NCI-H2081 treated with DMSO at 0.1 percent for 48 hours (cell line): ENCODE measurements at regions not wholly inside any gene's neighbourhood (a gene's known extent, or its start where the extent isn't known, plus 50 kb on each side); places are given as distances from the start of the nearest gene placed in this dataset.
"Not testable (repeated sequence)": the region's sequence is repeated elsewhere in the genome, so short reads cannot be mapped to it uniquely, and the experiment has no call there.

Experiments used
- DNase-seq: peaks from one replicate; lab custom pipeline; 2025; lab: John Stamatoyannopoulos, UW

GRCh38 chr6:105880030-105880492, 206.1 kb upstream of the PRDM1 start:
- no peak for DNase-seq

GRCh38 chr6:105879146-105879545, 207.0 kb upstream of the PRDM1 start:
- DNase-seq = no peak

GRCh38 chr6:105875974-105876640, 210.0 kb upstream of the PRDM1 start:
- no peak for DNase-seq

- no peak for DNase-seq
Observed at GRCh38 chr6:105874835-105875626, 211.1 kb upstream of the PRDM1 start.

- no peak for DNase-seq
Observed at GRCh38 chr6:105873799-105874198, 212.3 kb upstream of the PRDM1 start.

- DNase-seq = no peak
Observed at GRCh38 chr6:105873211-105873704, 212.9 kb upstream of the PRDM1 start.

GRCh38 chr6:105872249-105872648, 213.9 kb upstream of the PRDM1 start:
- no peak for DNase-seq

- no peak for DNase-seq
Observed at GRCh38 chr6:105871542-105871941, 214.6 kb upstream of the PRDM1 start.

- DNase-seq = no peak
Observed at GRCh38 chr6:105869835-105870440, 216.2 kb upstream of the PRDM1 start.

GRCh38 chr6:105868823-105869460, 217.2 kb upstream of the PRDM1 start:
- DNase-seq = no peak

GRCh38 chr6:105867821-105868220, 218.3 kb upstream of the PRDM1 start:
- DNase-seq = no peak

GRCh38 chr6:105867277-105867676, 218.9 kb upstream of the PRDM1 start:
- no peak for DNase-seq

- DNase-seq = no peak
Observed at GRCh38 chr6:105862936-105863607, 223.1 kb upstream of the PRDM1 start.

GRCh38 chr6:105860927-105861326, 225.2 kb upstream of the PRDM1 start:
- not testable (repeated sequence) for DNase-seq

GRCh38 chr6:105859457-105859856, 226.7 kb upstream of the PRDM1 start:
- no peak for DNase-seq

GRCh38 chr6:105858639-105859038, 227.5 kb upstream of the PRDM1 start:
- DNase-seq = not testable (repeated sequence)

- DNase-seq = no peak
Observed at GRCh38 chr6:105855433-105855832, 230.7 kb upstream of the PRDM1 start.

GRCh38 chr6:105853979-105854378, 232.2 kb upstream of the PRDM1 start:
- DNase-seq = not testable (repeated sequence)

- no peak for DNase-seq
Observed at GRCh38 chr6:105851606-105852005, 234.5 kb upstream of the PRDM1 start.

- DNase-seq = no peak
Observed at GRCh38 chr6:105851113-105851580, 235.0 kb upstream of the PRDM1 start.

- no peak for DNase-seq
Observed at GRCh38 chr6:105850261-105851112, 235.6 kb upstream of the PRDM1 start.
